ENCODE measurements at regions not wholly inside any gene's neighbourhood (a gene's known extent, or its start where the extent isn't known, plus 50 kb on each side); places are given as distances from the start of the nearest gene placed in this dataset.

DNA sequence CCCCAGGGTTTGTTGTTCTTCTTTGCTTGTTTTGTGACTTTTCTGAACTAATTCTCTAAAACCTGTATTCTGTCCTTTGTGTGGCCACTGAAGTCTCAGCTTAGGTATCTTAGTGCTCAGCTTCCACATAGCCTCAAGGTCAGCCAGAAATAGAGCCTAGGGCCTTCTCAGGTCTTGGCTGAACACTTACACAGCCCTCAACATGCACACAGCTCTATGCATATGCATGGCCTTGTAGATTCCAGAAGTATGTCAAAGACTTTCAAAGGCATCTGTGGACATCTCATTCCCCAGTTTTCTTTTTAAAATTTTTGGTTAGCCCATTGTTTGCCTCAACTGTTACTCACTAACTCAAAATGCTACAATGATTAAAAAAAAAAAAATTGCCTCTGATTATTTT is 99.9 kb upstream of the GRIA1 start:
- TF ChIP-seq, protein P1, sequence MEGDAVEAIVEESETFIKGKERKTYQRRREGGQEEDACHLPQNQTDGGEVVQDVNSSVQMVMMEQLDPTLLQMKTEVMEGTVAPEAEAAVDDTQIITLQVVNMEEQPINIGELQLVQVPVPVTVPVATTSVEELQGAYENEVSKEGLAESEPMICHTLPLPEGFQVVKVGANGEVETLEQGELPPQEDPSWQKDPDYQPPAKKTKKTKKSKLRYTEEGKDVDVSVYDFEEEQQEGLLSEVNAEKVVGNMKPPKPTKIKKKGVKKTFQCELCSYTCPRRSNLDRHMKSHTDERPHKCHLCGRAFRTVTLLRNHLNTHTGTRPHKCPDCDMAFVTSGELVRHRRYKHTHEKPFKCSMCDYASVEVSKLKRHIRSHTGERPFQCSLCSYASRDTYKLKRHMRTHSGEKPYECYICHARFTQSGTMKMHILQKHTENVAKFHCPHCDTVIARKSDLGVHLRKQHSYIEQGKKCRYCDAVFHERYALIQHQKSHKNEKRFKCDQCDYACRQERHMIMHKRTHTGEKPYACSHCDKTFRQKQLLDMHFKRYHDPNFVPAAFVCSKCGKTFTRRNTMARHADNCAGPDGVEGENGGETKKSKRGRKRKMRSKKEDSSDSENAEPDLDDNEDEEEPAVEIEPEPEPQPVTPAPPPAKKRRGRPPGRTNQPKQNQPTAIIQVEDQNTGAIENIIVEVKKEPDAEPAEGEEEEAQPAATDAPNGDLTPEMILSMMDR (IDR thresholded peaks at IDR 0.05; ENCODE audit: borderline replicate concordance, extremely low read depth, low read length, poor library complexity, severe bottlenecking): no peak
- no peak for TF ChIP-seq EZH2 (IDR thresholded peaks at IDR 0.05; ENCODE audit: borderline replicate concordance, low read depth, low read length, severe bottlenecking)

All from DND-41 (cell line).